GM23338 (cell line): ENCODE measurements at regions not wholly inside any gene's neighbourhood (a gene's known extent, or its start where the extent isn't known, plus 50 kb on each side); places are given as distances from the start of the nearest gene placed in this dataset.

ENCODE experiments used
- CREB1 ChIP-seq: fragments of 250-450 bp; sonication (Bioruptor Pico); IDR thresholded peaks from 2 replicates; pipeline ENCODE4 v1.5.0; 2020; ENCODE audit warnings: low read depth, mild to moderate bottlenecking, moderate library complexity
- ETS1 ChIP-seq: IDR thresholded peaks from 2 replicates; pipeline ENCODE4 v1.6.1; 2016; ENCODE audit warnings: antibody characterized with exemption
- EZH2 ChIP-seq: fragments of 200-600 bp; sonication (generic); IDR thresholded peaks from one replicate; pipeline ENCODE4 v1.8.0; 2017; ENCODE audit warnings: antibody characterized with exemption, mild to moderate bottlenecking, low read depth; ENCODE audit not compliant: unreplicated experiment
- EZH2phosphoT487 ChIP-seq: fragments of 200-600 bp; sonication (generic); IDR thresholded peaks from one replicate; pipeline ENCODE4 v1.8.1; 2018; ENCODE audit warnings: antibody characterized with exemption; ENCODE audit not compliant: unreplicated experiment
- JUNB ChIP-seq: IDR thresholded peaks from one replicate; pipeline ENCODE4 v1.6.1; 2016; ENCODE audit warnings: antibody characterized with exemption; ENCODE audit not compliant: unreplicated experiment
- POLR2AphosphoS5 ChIP-seq: IDR thresholded peaks from 2 replicates; pipeline ENCODE4 v1.6.1; 2016; ENCODE audit warnings: antibody characterized with exemption, low read depth
- STAT1 ChIP-seq: IDR thresholded peaks from one replicate; pipeline ENCODE4 v1.6.1; 2016; ENCODE audit warnings: antibody characterized with exemption; ENCODE audit not compliant: unreplicated experiment
- ZNF462 ChIP-seq: fragments of 250-450 bp; sonication (Bioruptor Pico); IDR thresholded peaks from 2 replicates; pipeline ENCODE4 v1.5.0; 2020; ENCODE audit warnings: mild to moderate bottlenecking, moderate library complexity
- TF ChIP-seq, protein P1 (sequence below), 2 experiments: fragments of 200-600 bp in 1 of 2; sonication (generic) in 1 of 2; conservative IDR thresholded peaks; 2 replicates each; pipeline versions ENCODE4 v1.5.1 to v1.6.1; 2016 to 2017; ENCODE audit warnings: antibody characterized with exemption in 2 of 2, low read depth in 2 of 2, mild to moderate bottlenecking in 2 of 2, moderate library complexity in 1 of 2
- TF ChIP-seq, protein P2 (sequence below): IDR thresholded peaks from one replicate; pipeline ENCODE4 v1.6.1; 2018; ENCODE audit warnings: antibody characterized with exemption; ENCODE audit not compliant: unreplicated experiment

- TF ChIP-seq EZH2, result no peak
- TF ChIP-seq, protein P1, sequence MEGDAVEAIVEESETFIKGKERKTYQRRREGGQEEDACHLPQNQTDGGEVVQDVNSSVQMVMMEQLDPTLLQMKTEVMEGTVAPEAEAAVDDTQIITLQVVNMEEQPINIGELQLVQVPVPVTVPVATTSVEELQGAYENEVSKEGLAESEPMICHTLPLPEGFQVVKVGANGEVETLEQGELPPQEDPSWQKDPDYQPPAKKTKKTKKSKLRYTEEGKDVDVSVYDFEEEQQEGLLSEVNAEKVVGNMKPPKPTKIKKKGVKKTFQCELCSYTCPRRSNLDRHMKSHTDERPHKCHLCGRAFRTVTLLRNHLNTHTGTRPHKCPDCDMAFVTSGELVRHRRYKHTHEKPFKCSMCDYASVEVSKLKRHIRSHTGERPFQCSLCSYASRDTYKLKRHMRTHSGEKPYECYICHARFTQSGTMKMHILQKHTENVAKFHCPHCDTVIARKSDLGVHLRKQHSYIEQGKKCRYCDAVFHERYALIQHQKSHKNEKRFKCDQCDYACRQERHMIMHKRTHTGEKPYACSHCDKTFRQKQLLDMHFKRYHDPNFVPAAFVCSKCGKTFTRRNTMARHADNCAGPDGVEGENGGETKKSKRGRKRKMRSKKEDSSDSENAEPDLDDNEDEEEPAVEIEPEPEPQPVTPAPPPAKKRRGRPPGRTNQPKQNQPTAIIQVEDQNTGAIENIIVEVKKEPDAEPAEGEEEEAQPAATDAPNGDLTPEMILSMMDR (conservative IDR thresholded peaks at IDR 0.05; ENCODE audit: low read depth in 2 of 2), result no peak
- TF ChIP-seq, protein P2, sequence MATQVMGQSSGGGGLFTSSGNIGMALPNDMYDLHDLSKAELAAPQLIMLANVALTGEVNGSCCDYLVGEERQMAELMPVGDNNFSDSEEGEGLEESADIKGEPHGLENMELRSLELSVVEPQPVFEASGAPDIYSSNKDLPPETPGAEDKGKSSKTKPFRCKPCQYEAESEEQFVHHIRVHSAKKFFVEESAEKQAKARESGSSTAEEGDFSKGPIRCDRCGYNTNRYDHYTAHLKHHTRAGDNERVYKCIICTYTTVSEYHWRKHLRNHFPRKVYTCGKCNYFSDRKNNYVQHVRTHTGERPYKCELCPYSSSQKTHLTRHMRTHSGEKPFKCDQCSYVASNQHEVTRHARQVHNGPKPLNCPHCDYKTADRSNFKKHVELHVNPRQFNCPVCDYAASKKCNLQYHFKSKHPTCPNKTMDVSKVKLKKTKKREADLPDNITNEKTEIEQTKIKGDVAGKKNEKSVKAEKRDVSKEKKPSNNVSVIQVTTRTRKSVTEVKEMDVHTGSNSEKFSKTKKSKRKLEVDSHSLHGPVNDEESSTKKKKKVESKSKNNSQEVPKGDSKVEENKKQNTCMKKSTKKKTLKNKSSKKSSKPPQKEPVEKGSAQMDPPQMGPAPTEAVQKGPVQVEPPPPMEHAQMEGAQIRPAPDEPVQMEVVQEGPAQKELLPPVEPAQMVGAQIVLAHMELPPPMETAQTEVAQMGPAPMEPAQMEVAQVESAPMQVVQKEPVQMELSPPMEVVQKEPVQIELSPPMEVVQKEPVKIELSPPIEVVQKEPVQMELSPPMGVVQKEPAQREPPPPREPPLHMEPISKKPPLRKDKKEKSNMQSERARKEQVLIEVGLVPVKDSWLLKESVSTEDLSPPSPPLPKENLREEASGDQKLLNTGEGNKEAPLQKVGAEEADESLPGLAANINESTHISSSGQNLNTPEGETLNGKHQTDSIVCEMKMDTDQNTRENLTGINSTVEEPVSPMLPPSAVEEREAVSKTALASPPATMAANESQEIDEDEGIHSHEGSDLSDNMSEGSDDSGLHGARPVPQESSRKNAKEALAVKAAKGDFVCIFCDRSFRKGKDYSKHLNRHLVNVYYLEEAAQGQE, result no peak
- TF ChIP-seq POLR2AphosphoS5, result no peak
- no peak for TF ChIP-seq EZH2phosphoT487
- TF ChIP-seq STAT1, result no peak
- TF ChIP-seq ETS1, result no peak
- TF ChIP-seq ZNF462 (CRISPR knock-in tag), result no peak
- no peak for TF ChIP-seq CREB1 (CRISPR knock-in tag)
- no peak for TF ChIP-seq JUNB
Observed at GRCh38 chr10:52836816-52837215, 64.2 kb upstream of the MBL2 start.
